ENCODE measurements at regions not wholly inside any gene's neighbourhood (a gene's known extent, or its start where the extent isn't known, plus 50 kb on each side); places are given as distances from the start of the nearest gene placed in this dataset.

DNA sequence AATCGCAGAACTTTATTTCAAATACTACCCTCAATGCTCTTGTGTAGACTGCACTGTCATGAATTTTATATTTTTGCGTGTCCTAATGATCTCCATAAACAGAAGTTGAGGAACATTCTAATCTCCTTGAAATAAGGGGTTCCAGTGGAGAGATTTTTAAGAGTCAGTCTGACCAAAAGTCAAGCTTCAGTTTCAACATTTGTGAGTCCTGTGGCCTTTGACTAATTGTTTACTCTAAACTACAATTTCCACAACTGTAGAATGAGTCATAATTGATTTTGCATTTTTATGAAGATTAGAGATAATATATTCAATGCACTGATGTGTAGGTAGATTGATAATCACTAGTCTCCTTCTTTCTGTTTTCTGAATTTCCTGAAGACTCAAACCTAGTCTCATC is 720.3 kb upstream of the ID2 start:
- no peak for DNase-seq

DNA sequence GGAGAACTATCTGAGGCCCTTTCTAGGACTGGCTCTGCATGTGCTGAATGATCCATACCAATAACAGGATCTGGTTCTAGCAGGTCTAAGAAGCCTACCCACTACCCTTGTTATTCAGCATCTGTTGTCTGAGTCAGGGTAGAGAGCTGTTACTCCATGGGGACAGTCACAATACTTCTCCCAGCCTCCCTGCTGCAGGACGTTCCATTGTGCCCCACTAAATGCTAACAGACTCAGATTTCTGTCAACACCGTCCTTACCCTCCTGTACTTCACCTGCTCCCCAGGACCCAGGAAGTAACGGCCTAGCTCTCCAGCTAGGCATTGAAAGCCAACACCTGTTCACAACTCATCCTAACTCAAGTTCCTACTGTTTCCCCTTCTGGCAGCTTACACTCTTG is 719.7 kb upstream of the ID2 start:
- no peak for DNase-seq

DNA sequence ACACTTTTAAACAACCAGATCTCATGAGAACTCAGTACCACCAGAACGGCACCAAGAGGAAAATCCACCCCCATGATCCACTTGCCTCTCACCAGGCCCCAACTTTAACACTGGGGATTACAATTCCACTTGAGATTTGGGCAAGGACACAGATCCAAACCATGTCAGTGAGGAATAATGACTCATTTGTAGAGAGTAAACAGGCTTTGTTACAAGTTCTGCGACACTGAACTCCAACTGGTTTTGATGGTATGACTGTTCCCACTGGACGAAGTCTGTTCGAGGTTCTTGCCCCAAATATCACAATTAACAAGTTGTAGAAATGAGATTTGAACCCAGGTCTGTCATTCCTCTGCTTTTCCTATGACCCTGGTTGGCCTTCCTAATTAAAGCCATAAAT is 718.1 kb upstream of the ID2 start:
- DNase-seq = no peak

DNA sequence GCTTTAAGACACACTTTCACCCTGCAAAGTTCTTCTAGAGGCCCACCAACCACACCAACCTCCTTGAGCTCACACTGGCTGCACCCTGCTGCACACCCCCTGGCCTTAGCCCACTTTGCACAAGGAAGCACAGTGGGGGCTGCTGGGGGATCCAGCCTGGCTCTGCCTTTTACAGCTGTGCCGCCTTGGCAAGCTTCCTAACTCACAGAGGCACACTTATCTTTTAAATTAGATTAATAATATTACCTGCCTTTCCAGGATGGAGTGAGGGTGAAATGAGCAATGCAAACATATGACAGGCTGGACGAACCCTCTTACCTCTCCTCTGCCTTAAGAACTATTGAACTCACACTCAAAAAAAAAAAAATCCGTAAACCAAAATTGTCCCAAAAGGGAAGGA is 715.8 kb upstream of the ID2 start:
- DNase-seq = no peak

DNA sequence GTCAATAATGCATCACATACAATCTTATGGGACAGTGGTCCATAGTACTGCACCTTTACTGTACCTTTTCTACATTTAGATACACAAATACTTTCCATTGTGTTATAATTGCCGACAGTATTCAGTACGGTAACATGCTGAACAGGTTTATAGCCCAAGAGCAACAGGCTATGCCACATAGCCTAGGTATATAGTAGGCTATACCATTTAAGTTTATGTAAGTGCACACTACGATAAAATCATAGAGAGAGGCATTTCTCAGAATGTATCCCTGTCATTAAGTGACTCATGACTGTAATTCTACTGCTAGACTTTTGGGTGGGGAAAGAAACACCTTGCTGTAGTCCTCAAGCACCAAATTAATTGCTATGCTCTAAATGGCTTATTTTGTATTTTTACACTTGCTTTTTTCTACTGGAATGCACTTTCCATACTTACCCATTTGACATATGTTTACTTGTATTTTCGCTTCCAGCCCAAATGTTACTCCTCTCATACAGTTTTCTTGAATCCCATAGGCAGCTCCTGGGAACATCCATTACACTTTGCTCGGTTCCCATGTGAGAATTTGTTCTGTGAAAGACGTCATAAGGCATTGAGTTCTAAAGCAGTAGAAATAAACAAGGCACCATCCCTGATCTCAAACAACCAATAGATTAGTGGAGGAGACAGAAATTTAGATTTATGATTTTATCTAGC is 714.0 kb upstream of the ID2 start:
- no peak for DNase-seq

DNA sequence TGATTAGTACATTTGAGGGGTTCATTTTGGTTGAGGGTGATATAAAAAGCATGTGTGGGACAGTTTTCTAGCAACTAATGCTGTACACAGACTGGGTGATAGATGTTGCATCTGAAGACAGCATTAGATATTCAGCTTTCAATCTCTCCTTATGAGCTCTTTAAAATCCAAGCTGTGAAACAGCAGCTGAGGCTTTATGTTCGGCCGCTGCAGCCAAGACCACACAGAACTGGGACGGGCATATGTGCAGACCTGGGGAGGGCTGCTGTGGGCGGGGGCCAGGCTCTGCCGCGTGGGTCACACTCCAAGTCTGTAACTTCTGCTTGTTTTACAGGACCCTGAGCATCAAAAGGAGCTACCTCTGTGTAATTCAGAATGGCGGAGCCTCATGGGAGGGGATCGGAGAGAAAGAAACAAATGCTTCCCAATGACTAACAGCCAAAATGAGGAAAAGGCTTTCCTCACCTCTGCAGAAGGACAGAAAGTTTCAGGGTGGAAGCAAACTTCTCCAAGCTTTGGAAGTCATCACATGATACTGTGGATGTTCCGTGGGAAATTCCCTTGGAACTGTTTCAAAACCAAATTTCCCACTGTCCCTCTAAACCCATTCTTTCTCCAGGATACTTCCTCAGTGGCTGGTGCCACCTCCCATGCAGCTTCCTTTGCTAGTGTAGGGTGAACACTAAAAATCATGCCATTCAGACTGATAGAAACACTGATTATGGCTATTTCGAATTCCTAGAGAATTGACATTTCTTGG is 711.9 kb upstream of the ID2 start:
- DNase-seq = no peak

DNA sequence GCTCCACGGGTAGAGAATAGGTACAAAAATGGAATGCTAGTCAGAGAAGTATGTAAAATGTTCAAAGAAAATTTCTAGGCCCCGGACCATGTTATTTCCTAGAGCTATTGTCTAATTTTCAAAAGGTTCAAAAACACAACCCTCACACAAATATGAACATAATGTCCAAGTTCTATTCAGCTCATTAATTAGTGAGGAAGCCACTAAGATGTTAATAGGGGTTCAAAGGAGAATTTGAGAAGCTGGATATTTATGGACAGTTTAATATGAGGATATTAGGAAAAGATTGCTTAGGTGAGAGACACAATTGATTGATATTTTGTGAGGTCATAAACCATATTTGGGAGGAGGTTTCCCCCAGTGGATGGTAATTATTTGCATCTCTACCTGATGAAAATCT is 710.6 kb upstream of the ID2 start:
- no peak for DNase-seq

DNA sequence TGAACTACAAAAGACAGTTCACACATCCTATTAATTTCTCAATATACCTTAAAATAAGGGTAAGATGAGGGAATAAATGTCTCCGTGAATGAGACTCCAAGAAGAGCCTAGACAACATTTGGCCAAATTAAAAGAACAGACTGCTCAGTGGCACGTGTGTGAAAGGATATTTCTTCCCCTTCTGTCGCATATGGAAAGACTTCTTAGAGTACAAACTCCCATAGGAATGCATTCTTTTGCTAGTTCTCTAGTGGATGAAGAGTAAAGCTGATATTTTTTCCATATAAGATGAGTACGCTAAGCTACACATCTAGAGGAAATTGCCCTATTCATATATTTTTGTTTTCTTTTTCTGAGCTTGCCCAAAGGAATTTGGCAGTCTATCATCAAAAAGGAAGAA is 710.0 kb upstream of the ID2 start:
- DNase-seq = no peak

DNA sequence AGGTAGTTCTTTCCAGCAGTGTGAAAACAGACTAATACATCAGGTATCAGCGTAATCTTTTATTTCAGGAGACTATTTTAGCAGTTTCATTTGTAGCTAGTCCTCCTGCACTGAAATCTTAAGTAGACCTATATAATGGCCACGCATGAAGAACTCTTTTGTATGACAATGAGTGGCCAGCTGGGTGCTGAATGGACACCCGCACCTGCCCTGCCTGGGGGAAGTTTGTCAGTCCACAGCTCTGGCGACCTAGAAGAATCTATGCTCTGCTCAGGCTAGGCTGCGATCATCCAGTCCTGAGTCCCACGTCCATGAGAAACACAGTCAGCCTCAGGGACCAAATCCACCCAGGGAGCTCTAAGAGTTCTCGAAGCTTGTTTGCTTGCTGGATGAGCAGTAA is 709.2 kb upstream of the ID2 start:
- no peak for DNase-seq

DNA sequence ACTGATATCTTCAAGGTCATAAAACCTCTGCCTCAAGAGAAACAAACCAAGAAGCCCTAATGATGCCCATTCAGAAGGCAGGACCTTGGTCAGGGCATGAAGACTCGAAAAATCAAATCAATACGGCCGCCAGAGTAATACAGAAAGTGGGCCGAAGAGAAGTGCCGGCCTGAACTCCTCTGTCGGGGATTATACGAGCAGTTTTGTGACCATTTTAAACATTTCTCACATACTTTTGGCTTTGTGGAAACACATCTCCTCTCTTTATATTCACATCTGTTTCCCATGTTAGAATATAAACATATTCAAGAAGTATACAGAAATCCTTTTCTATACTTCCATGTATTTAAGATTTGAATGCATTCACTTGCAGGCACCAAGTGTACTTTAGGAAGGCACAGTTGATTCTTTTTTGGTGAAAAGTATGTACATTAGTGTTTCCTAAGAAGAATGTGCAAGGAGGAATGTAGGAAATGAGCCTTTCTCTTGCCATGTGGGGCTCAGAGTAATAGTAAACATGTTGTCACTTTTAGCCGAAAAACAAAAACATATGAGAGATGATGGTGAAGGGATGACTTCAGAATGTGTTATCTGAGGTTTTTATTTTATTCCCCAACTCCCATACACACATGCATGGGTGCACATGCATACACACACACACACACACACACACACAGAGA is 707.9 kb upstream of the ID2 start:
- no peak for DNase-seq

DNA sequence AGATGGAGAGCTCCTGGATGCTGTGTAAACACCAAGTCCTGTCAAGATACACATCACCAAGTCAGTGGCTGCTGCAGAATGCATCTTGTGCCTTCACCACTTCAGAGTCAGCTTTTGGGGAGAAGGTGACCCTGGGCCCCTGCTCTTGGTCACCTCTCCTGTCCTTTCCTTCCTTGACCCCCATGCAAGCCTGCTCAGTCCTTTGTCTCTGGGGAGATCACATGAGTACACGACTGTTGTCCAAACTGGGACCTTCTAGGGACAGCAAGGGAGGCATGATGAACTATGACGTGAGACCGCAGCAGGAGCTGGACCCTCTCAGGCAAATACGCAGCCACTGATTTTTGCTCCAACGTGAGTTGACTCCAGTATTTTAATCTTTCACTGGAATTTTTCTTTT is 706.9 kb upstream of the ID2 start:
- no peak for DNase-seq

DNA sequence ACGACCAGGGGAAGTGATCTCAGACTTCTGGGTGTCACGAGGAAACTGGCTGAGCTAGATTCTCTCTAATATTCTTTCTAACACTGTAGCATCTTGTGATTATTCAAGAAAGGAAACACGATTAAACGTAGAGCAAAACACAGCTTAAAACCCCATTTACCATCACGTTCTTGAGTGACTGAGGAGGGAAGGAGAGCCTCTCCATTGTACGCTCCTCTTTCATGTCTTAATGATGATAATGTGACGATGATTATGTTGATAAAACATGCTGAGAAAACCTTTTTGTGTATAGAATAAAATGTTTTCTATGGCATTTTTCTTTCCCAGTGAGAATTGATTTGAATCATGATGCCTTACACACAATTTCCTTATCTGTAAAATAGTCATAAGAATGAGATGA is 705.6 kb upstream of the ID2 start:
- DNase-seq = no peak

DNA sequence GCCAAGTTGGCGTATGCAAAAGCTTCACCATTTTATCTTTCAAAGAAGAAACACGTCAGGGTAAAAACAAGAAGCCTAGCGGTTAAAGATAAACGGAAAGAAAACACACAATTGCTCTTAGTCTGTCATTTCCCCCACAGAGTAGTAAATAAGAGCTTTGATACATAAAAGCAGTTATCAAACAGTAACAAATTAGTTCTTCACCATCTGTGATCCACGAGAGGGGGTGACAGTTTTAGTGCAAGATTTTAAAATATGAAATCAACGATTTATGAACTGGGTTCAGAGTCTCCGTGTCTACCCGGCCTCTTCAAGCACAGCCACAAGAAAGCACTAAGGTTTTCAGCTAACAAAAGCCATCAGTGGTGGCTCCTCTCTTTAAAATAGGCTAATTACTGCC is 703.9 kb upstream of the ID2 start:
- no peak for DNase-seq

DNA sequence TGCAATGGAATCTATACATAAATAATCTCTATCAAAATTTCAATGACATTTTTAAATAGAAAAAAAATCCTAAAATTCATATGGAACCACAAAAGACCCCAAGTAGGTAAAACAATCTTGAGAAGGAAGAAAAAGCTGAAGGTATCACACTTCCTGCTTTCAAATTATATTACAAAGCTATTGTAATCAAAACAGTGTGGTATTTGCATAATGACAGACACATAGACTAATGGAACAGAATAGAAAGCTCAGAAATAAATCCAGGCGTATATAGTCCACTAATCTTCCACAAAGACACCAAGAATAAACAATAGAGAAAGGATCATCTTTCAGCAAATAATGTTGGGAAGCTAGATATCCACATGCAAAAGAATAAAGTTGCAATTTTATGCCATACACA is 699.8 kb upstream of the ID2 start:
- no peak for DNase-seq

DNA sequence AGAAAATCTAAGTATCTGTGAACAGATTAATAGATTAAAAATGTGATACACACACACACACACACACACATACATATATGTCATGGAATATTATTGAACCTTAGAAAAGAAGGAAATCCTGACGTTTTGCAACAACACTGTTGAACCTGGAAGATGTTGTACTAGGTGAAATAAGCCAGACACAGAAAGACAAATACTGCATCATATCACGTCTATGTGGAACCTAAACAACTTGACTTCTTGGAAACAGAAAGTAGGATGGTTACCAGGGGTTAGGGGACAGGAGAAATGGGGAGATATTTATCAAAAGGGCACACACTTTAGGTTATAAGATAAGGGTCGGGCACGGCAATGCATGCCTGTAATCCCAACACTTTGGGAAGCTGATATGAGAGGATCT is 698.4 kb upstream of the ID2 start:
- DNase-seq = no peak

DNA sequence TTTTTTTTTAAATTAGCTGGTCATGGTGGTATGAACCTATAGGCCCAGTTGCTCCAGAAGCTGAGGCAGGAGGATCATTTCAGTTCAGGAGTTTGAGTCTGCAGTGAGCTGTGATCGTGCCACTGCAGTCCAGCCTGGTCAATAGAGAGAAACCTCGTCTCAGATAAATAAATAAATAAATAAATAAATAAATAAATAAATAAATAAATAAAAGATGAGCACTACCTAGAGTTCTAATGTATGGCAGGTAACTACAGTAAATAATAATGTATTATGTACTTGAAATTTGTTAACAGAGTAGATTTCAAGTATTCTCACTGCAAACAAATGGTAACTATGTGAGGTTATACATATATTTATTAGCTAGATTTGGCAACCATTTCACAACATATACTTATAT is 697.9 kb upstream of the ID2 start:
- DNase-seq = no peak

DNA sequence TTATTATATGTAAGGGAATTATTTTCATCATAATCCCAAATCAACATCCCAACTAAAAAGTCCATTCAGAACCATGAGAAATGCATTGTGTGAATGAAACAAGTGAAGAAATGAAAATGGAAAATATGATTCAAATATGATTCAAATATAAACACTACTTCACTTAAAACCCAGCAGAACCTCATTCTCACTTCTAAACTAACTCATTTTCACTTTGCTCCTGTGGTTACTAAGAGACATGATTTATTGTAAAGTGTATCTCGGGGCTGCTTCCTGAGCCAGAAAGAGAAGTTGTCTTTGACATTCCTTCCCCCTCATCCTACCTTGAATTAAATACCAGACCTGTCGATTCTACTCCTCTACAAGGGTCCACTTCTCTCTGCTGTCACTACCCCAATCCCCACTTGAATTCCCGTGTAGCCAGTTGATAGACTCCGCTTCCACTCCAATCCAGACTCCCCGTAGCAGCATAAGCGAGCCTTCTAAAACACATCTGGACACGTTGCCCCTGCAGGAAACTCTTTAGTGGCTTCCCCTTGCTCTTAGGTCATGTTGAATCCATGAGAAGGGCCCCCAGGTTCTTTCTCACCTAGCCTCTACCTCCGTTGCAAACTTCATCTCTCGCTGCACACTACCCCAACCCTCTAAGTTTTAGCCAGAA is 697.0 kb upstream of the ID2 start:
- DNase-seq = no peak

DNA sequence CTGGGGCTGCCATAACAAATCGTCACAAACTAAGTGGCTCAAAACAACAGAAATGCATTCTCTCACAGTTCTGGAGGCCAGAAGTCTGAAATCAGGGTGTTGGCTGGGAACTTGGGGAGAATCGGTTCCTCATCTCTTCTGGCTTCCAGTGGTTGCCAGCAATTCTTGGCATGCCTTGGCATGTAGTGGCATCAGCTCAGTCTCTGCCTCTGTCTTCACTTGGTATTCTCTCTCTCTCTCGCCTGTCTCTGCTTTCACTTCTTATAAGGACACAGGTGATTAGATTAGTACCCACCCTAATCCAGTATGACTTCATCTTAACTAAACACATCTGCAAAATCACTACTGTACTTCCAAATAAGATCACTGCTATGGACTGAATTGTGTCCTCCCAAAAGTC is 695.4 kb upstream of the ID2 start:
- DNase-seq = no peak

DNA sequence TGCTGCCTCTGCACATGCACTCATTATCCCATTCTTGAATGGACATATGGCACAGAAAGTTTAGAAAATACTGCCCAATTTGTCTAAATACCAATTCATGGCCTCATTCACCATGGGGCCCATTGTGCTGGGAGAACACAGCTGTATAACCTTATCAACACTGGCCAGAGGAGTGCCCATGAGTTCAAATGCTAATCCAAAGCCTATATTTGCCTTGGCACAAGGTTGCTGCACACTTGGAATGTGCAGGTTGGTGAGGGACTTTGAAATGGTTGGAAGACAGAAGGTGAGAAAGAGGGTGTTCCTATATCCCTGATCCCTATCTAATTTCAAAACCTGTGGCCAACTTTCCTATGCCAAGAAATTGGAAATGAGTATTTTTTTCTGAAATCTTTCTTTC is 693.9 kb upstream of the ID2 start:
- DNase-seq = no peak

DNA sequence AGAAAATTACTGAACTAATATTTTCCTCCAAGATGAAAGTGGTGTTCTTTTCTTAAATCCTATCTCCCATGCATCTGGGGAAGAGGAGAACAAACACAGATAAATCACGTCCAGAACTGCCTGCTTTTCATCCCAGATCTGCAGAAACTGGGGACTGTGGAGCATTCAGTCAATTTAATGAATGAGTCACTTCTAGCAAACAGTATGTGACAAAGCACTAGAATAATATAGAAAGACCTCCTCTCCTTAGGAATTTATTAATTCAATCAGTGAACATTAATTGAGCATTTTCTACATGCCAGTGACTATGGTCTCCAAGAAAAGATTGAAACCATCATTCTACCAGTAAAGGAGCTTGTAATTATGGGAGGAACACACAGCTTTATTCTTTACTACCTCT is 693.4 kb upstream of the ID2 start:
- DNase-seq = no peak

DNA sequence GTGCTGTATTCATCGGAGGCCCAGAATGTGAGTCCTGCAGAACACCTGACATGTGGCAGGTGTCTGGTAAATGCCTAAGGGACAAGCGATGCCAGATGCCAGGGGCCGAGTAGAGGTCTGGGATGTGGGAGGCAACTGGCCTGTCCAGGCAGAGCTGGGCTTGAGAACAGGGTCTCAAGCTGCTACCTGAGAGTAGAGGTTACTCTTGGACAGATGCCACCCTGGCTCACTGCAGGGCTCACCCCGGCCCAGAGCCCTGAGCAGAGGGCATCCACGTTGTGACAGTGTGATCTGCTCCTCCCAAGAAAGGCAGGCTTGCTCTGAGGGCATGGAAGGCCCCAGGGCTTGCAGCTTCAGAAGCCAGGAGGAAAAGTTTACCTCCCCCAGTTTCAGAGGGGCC is 692.0 kb upstream of the ID2 start:
- no peak for DNase-seq

DNA sequence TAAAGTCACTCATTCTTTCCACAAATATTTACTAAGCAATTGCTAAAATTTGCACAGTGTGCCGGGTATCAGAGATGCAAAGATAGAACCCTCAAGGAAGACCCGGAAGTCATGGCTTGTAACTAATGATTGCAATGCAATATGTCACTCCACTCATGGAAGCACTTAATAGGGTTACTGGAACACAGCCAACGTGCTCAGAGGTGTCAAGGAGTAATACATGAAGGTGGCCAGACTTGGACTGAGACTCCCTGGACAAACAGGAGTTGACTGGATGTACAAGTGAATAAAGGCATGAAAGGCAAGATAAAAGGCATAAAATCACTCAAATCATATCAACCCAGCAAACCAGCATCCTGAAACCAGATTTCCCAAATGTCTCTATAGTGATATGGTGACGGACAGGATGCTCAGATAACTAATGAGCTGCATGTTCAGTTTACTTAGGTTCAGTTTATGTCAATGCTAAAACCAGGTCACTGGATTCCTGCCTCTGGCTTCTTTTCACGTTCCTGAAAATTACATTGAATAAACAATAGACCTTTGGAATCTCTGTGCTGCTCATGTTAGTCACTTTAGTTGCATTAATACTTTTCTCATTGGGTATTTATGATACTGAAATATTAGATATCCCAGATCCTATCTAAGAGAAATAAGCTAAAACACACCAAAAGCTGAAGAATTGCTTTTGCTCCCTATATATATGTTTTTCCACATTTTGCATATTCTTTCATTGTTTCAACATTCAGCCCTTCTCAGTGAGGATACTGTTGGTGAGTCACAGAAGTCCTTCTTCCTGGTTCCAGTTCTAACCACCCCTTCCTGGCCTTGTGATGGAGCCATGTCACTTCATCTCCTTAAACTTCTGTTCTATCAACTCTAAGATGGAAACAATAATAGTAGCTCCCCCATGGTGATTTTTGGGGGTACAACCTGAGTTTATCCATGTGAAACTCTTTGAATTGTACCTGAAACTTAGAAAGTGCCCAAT is 688.9 kb upstream of the ID2 start:
- DNase-seq = peak; percentile 60

Measured in NCI-H82 (cell line).